Hepatic stellate cell (primary cell): ENCODE measurements at regions not wholly inside any gene's neighbourhood (a gene's known extent, or its start where the extent isn't known, plus 50 kb on each side); places are given as distances from the start of the nearest gene placed in this dataset.

Experiments used
- DNase-seq: peaks from one replicate; pipeline ENCODE4 v3.0.0; 2011; ENCODE audit warnings: low spot score

DNA sequence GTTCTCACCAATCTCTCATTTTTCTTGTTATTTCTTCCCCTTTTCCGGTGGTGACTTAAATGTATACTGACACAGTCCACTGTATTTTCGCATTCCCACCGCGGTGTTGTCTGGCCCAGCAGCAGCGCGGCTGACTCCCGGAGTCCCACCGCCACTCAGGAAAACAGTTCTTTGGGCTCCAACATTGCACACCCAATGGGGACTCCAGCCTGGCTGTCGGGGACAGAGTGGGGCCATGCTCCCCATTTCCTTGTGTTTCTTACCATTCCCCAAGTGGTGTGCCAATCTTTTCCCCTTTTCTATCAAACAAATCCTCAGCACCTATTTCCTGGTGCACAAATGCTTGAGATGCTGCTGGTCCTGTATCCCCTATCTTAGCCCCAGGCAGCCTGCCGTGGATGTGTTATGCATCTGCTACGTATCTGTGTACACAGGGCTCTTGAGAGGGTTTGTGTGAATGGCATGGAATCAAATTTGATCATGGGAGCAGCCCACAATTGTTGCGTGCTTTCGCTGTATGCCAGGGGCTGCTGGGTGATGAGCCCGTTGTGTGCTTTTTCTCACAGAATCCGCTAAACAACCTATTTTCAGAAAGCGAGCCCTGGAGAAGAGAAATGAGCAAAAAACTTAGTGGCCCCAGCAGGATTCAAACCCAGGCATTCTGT lies 219.1 kb upstream of the RGMA start:
- DNase-seq, result no peak

DNA sequence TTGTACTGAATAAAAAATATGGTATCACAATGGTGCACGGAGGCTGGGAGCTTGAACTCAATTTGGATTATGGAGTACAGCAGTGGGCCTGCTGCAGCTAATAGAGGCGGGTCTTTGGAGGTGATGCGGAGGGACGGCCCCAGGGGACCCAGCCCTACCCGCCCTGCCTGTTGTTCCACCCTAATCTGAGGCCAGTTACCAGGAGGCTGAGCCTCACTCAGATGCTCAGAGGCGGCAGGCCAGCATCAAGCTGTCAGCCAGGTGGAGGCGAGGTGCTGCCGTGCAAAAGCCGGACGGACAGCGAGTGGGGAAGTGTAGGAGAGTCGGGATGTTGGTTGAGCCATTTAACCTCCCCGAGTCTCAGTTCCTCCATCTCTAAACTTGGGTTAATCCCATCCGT lies 218.5 kb upstream of the RGMA start:
- no peak for DNase-seq

DNA sequence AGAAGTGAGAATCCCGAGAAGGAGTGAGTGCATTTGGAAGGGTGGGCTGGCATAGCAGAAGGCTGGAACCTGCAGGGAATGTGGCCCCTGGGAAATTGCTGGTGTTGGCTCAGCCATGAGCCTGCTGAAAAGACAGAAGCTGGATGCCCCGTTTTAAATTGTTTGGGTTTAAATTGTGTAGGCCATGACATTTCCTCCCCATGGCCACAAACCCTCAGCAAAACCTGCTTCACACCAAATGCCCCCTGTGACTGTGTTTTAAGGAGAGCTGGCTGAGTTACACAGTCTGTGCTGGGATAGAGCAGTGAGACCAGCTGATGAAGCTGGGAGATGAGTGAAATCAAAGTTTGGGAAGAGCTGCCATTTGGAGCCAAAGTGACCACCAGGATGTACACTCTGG lies 216.3 kb upstream of the RGMA start:
- no peak for DNase-seq

DNA sequence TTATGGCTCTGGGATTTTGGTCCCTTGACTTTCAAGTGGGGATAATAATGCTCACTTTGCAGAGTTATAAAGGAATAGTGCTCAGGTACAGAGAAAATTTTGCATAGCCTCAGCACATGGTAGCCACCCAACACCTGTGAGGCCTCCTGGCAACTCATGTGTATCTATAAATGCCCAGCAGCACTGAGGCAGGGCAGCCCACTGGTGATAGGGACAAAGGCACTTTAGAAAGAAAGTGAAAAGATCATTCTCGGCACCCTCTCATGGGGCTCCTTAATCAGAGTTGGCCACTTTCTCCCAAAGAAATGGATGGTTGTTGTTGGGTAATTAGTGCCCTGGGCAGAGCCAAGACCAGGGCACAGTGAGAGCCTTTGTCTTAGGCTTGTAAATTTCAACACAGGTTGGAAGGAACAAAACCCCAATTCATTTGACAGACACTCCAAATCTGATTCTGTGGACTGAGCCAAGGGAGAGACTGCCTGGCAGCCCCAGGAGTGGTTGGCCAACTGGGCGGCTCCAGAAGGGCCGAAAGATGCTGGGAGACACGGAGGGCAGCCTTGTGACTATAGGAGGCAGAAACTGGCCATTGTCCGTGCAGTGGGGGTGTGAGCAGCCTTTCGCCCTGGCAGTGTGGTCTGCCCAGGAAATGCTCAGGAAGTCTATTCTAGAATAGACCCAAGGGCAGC lies 213.2 kb upstream of the RGMA start:
- DNase-seq, result no peak

DNA sequence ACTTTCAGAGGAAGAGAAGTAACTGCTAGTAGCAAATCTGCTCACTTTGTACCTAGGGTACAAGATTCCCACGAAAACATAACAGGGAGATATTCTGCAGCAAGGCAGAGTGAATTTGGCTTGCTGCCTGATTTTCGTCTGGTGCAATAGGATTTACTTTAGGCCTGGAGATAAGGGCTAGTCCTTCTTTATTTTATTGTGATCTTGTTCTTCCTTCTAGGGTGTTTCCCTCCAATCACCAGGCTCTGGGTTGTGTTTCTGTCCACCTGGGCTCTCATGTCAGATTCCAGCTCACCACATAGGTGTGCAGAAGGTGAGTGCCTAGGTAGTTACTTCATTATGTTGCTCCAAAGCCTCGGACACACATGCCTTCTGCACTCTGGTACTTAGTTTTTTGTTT lies 211.8 kb upstream of the RGMA start:
- no peak for DNase-seq

DNA sequence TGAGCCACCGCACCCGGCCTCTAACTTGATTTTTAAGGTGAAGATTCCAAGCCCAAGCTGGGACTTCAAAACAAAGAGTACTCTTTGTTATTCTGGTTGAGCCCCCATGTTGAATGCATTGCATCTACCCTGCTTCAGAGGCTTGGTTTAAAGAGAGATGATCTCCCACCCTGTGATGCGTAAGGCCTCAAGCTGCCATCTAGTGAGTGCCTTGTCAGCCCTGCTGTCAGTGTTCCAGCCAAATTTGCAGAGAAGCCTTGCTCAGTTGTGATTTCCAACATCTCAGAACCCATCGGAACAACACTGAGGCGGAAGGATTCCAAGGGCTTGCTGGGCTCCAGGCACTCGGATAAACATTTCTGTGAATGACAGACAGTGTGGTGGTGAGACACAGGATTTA lies 210.7 kb upstream of the RGMA start:
- no peak for DNase-seq

DNA sequence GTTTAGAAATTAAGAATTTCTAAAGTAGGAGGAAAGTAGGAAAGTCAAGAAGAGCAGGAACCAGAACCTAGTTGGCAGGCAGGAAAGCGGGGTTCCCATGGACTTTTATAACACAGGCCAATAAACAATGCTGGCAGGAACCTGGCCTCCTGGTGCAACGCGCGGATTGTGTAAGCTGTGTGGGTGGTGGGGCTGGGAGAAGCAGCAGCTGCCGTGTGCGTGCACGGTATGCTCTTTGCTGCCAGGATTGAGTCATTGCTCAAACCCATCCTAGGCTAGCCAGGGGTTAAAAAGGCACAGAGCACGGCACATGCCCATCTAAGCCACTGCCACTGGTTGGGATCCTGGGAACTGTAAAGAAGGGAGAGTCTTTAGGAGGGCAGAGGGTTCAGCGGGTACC lies 209.9 kb upstream of the RGMA start:
- DNase-seq, result no peak

DNA sequence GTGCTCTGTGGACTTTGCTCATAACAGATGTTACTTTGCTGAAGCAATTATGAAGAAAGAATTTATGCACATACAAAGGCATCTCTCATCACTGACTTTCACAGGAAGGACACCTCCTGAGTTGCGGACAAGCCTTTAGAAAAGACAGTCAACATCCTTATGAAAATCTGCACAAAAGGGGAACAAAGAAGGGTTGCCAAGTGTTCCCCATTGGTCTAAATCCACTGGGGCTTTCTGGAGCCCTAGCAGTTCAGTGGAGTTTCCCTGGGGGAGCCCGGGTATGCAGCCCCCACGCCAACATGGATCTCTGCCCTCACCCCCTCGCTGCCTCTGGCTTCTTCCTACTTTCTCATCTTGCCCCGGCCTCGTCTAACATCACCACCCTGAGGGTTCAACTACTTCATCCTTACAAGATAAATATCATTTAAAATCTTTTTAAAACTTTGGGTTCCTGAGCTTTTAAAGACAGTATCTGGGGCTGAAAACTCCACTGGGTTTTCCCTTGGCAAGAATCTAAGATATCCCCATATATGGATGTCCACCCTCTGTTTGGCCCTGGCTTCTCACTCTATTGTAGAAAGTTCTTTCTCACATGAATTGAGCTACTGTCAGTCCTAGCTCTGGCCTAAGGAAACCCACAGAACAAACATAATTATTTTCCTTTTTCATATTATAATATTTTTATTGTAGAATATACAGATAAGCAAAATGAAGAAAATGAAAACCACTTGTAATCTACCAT lies 207.9 kb upstream of the RGMA start:
- no peak for DNase-seq

DNA sequence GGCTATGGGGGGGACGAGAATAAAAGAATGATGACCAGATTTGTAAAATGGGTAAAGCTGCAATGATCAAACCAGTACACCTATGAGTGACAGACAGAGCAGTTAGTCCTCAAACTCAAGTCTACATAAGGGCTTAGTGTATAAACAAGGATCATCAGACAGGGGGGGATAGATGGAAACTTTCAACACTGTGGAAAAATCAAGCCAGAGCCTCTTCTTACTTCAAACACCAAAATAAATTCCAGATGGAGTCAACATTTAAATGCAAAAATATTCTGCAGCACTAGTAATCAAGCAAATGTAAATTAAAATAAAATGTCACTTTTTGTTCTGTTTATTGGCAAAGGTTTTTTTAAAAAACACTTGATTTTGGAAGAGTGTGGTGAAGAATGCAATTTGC lies 205.9 kb upstream of the RGMA start:
- no peak for DNase-seq

DNA sequence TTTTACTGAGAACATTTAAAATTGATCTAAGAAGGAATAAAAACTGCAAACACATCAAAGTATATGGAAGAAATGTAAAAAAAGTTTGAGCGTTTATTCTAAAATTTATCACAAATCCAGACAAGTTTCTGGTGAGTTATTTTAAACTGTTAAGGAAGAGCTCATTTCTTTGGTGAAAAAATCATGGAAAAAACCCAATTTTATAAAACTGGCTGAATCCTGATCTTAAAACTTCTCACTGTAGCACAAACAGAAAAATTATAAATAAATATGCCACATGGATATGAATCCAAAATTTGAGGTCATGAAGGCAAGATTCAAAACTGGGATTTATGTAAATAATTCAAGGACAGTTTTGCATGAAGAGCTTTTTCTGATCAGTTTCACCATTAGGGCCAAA lies 205.1 kb upstream of the RGMA start:
- DNase-seq, result no peak

DNA sequence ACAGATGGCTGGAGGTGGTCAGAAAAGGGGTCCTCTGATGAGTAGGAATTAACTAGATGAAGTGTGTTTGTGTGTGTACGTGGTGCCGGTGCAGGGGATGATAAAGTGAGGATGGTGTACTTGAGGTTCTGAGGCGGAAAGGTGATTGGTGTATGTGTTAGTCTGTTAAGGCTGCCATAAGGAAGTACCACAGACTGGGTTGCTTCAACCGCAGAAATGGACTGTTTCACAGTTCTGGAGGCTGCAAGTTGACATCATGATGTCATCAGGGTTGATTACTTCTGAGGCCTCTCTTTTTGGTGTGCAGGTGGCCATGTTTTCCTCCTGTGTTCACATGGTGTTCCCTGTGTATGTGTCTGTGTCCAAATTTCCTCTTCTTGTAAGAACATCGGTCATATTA lies 202.4 kb upstream of the RGMA start:
- DNase-seq, result no peak

DNA sequence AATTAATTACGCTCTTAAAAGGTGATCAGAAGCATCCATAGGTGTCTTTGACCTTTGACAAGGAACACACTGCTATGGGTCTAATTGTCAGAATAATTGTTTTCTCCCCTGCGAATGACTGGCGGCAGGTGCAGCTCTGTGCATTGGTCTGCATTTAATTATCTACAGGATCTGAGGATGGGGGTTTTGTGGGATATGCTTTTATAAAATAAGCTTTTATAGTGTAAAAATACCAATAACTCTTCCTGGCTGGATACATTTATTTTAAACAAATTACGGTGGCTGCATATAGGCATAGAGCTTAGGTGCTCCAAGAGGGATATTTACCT lies 201.6 kb upstream of the RGMA start:
- DNase-seq, result no peak

DNA sequence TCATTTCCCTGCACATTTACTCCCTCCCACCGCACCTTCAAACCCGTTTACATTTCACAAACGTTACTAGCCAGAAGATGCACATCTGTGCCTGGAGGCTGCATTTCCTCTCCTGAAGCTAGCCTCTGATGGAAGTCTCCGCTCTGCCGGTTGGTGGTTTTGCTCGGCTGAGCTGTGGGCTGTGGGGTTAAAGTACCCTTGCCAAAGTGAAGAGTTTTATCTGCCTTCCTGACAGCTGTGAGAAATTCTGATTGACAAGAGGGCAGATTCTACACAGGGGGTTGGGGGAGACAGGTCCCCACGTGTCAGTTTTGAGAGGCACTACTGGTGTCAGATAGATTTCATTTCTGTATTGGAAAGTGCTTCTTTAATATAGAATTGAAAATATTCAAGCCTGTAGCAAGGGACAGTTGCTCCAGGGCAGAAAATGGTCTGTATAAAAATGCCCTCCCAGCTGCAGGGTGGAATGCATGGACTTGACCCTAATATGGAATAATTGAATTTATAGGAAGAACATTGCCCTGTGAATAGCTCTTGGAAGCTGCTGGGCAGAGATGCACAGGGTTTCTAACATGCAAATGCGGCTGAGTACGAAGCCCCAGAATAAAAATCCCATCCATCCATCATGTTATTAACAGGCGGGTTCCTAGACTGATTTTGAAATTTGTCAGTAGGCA lies 201.1 kb upstream of the RGMA start:
- no peak for DNase-seq

DNA sequence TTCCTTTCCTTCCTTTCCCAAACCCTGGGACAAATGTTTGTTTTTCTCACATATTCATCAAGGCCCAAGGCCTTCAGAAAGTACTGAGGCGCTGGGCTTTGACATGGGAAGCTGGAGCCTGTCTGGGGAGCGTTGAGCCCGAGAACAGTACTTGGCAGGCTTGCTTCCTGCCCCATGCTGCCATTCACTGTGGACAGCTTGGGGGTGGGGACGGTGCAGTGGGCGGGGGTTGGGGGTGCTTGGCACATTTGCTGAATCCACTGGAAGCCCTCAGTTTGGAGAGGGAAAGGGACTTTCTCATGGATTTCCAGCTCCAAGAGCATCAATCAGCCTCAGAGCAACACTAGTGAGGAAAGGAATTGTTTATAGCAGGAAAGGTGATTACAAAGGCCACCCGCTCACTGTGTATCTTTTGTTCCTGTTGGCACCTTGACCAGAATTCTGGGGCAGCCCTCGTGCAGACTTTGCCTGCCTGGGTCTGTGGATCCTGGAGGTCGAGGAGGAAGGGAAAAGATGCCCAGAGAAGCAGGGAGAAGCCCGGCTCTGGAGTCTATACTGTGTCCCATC lies 199.8 kb upstream of the RGMA start:
- DNase-seq, result no peak

DNA sequence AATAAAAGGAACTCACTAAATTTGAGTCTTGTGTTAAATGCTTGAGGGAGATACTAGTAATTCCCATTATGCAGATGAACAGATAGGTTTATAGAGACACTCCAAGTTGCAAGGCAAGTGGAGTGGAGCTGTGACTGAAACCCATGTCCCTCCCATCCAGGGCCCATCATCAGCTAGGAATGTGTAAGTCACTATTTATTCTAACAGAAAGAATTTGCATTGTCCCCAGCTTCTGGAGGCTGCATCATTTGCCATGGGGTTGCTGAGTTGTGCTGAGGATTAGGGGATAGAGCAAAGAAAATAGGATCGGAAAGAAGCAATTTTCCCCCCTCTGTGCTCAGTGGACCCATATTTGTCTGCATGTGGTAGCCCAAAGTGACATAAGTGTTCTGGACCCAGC lies 197.4 kb upstream of the RGMA start:
- no peak for DNase-seq

DNA sequence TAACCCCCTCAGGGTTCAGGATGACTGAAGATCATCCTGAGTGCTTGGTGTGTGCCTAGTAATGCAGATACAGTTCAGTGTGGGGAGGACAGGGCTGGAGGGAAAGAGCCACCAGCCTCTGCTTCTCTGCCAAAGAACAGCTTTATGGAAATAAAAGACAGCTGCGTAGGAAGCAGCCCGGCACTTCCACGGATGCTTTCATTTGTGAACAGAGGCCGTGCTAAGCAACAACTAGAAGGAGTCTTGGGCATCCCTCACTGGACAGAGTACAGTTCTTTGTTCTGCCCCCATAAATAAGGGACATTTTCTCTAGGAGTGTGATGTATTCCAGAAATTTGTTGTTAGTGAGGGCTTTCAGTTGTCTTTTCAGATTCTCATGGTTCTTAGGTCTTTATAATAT lies 194.8 kb upstream of the RGMA start:
- DNase-seq, result no peak

DNA sequence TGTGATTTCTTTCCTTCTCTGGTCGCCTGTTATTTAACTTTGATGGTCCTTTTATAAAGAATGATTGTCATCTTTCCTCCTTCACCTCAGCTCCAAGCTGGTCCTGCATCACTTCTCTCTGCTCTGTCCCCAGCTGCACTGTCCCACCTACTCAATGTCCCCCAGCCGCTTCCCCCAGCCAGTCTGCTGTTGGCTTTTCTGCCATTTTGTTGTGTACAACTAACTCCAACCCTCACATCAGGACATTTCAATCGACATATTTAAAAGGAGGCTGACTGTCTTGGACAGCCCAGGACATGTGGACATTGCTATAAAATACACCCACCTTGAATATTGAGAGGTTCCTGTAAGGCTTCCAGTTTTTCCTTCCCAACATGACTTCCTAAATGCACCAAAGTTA lies 193.8 kb upstream of the RGMA start:
- no peak for DNase-seq

DNA sequence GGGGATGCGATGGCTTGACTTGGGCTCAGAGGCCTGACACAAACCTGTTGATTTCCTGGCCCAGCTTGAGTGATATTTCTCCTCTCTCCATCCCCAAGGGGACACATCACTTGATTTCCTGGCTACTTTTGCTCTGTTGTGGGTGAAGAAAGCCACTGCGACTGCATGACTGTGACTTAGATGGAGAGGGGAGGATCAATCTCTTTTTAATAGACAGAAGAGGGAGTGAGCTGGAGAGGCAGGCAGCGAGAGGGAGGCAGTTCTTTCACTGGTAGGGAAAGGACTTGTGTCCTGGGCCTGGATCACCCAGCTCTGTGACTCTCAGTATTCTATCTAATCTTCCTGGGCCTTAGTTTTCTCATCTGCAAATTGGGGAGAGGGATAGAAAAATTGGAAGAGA lies 189.8 kb upstream of the RGMA start:
- DNase-seq, result no peak

DNA sequence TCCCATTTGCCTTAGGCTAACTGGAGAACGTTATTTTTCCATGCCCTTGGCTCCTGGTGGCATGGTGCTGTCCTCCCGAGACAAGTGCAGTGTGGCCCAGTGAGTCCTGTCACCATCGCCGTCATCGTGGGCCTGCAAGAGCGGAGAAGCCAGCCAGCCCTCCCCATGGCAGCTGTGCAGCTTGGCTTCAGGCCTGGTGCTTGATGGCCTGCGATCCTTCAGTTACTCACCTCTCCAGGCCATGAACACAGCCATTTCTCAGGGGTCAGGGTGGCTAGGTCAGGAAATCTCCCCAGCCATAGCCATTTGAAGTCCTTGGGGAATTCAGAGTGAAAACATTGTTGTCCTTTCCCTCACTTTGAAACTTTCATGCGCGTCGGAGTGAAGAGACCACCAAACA lies 189.0 kb upstream of the RGMA start:
- no peak for DNase-seq

DNA sequence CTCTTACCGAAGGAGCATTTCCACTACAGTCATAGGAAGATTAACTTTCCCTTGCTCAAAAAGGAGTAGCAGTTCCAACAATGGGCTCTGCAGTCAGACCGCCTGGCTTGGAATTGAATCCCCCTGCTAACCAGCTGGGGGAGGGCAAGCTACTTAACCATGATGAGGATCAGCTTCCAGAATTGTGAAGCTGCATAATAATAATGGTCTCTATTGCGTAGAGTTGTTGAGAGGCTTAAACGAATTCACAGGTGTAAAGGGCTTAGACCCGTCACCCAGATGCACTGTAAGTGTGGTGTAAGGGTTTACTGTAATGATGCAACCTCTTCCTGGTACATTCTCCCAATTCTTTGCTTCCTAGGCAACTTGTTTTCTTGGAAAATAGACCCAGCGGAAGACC lies 185.2 kb upstream of the RGMA start:
- DNase-seq, result no peak

DNA sequence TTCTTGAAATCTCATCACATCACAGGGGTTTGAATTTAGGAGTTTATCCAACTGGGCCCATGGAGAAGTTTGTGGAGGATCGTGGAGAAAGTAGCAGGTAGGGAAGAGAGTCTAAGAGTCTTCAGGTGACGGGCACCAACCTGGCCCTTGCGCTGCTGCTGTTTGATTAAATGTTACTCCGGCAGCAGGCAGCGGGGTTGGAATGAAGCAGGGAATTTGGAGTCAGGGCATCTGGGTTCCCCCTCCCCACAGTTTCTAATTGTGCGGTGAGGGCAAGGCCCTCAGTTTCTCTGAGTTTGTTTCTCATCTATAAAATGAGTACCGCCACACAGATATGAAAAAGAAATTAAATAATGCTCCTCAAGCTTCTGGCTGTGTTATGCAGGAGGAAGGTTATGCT lies 182.9 kb upstream of the RGMA start:
- no peak for DNase-seq

DNA sequence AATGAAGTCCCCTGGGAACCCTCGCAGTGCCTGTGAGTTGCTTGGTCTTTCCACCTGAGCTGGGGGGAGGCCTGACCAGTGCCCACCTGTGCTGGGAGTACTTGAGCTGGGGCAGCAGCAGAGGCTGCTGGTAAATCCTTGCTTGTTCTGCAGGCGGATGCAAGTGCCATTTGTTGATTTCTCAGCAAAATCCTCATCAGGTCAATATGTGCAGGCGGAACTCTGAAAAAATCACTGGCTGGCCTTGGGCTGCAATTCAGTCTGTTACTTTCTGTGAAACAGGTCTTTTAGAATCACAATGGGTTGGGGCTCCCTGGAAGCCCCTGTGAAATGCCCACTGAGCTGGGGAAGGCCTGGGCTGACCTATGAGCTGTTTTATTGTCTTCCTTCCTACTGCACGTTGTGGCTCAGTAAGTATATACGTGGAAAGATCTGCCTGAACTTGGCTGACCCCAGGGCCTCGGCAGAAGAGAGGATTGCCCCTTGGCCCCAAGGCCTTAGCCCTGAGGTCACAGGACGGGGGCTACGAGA lies 182.0 kb upstream of the RGMA start:
- no peak for DNase-seq

DNA sequence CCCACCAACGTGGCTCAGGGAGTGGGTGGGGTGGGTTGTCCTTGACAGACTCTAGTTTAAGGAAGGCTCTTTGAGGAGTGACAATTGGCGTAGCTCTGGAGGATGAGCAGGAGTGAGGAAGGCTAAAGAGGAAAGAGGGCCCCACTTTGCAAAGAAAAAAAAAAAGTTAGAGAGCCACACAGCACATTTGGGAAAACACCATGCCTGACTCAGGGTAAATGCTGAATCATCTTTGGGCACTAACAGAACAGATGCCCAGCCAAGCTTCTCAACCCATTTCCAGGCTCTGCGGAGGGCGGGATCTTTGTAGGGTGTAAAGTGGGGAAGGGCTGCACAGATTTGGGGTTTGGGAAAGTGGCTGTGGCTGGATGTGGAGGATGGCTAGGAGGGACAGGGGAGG lies 179.1 kb upstream of the RGMA start:
- no peak for DNase-seq
